ENCODE measurements at regions not wholly inside any gene's neighbourhood (a gene's known extent, or its start where the extent isn't known, plus 50 kb on each side); places are given as distances from the start of the nearest gene placed in this dataset.

GRCh38 chr16:49100366-49100765 lies 181.3 kb downstream of the CBLN1 start:
- TF ChIP-seq EGR1 (IDR thresholded peaks at IDR 0.05; ENCODE audit: low read depth in 2 of 2) (no peak), CTCF (IDR thresholded peaks at IDR 0.05; ENCODE audit: low read depth, low read length, missing input control) (no peak), YY1 (IDR thresholded peaks at IDR 0.05) (no peak), TAF1 (conservative IDR thresholded peaks at IDR 0.05) (no peak), REST (IDR thresholded peaks at IDR 0.05) (no peak), SP1 (IDR thresholded peaks at IDR 0.05) (no peak), ZBTB33 (IDR thresholded peaks at IDR 0.05) (no peak), MAX (IDR thresholded peaks at IDR 0.05) (no peak), FOXA1 (IDR thresholded peaks at IDR 0.05) (no peak)
